K562 (cell line): ENCODE measurements at regions not wholly inside any gene's neighbourhood (a gene's known extent, or its start where the extent isn't known, plus 50 kb on each side); places are given as distances from the start of the nearest gene placed in this dataset.
A peak's percentile ranks its signal among the peaks of the same experiment; 100 is the strongest.

Experiments
- ELK1 ChIP-seq: sonication (generic); formaldehyde crosslinking; IDR thresholded peaks from 2 replicates; pipeline ENCODE4 v1.8.1; 2022; ENCODE audit warnings: missing genetic modification reagents
- HMGXB4 ChIP-seq: sonication (generic); formaldehyde crosslinking; IDR thresholded peaks from 2 replicates; pipeline ENCODE4 v1.8.1; 2023; ENCODE audit warnings: mild to moderate bottlenecking, missing genetic modification reagents
- MIER1 ChIP-seq: fragments of 450-650 bp; IDR thresholded peaks from 2 replicates; pipeline ENCODE4 v1.6.1; 2016; ENCODE audit warnings: antibody characterized with exemption, mild to moderate bottlenecking, low read depth
- NFIX ChIP-seq: fragments of 250-450 bp; sonication (Bioruptor Pico); IDR thresholded peaks from 2 replicates; pipeline ENCODE4 v1.4.0; 2020; ENCODE audit warnings: low read depth, mild to moderate bottlenecking, moderate library complexity
- PKNOX1 ChIP-seq: fragments of 450-650 bp; IDR thresholded peaks from 2 replicates; pipeline ENCODE4 v1.6.1; 2016
- REST ChIP-seq, 2 experiments: fragments of 450-650 bp; formaldehyde crosslinking in 1 of 2; IDR thresholded peaks; 2 replicates each; pipeline versions ENCODE4 v1.4.0 to v1.6.1; 2014 to 2020; ENCODE audit warnings: mild to moderate bottlenecking in 2 of 2, borderline replicate concordance in 1 of 2, low read depth in 1 of 2
- SMARCB1 ChIP-seq: IDR thresholded peaks from 2 replicates; pipeline ENCODE4 v1.6.1; 2011; ENCODE audit warnings: improper control_type of control experiment, low read depth; ENCODE audit not compliant: insufficient read length
- TAF9B ChIP-seq: fragments of 450-650 bp; IDR thresholded peaks from 2 replicates; pipeline ENCODE4 v1.6.1; 2018; ENCODE audit warnings: mild to moderate bottlenecking; ENCODE audit not compliant: partially characterized antibody
- ZNF280A ChIP-seq: fragments of 450-650 bp; IDR thresholded peaks from 2 replicates; pipeline ENCODE4 v1.6.1; 2018; ENCODE audit warnings: mild to moderate bottlenecking, low read depth; ENCODE audit not compliant: partially characterized antibody
- ZNF668 ChIP-seq: fragments of 250-450 bp; sonication (Bioruptor Pico); IDR thresholded peaks from 2 replicates; pipeline ENCODE4 v1.8.0; 2022; ENCODE audit warnings: mild to moderate bottlenecking, inconsistent platforms

- TF ChIP-seq HMGXB4, result peak; percentile 53; the same call in 1 of the 2 replicates
- no peak for TF ChIP-seq NFIX (CRISPR knock-in tag)
- TF ChIP-seq ELK1 (CRISPR knock-in tag), result no peak
- no peak for TF ChIP-seq ZNF668 (CRISPR knock-in tag)
- TF ChIP-seq REST (IDR thresholded peaks at IDR 0.05; ENCODE audit: borderline replicate concordance), result no peak
- TF ChIP-seq REST (CRISPR knock-in tag; IDR thresholded peaks at IDR 0.05; ENCODE audit: low read depth), result no peak
- TF ChIP-seq MIER1, result no peak
- no peak for TF ChIP-seq TAF9B
- TF ChIP-seq SMARCB1, result no peak
- no peak for TF ChIP-seq ZNF280A
- TF ChIP-seq PKNOX1, result no peak
Observed at GRCh38 chr22:22125579-22126468, 118.8 kb upstream of the VPREB1 start (continued).
